ENCODE measurements at regions not wholly inside any gene's neighbourhood (a gene's known extent, or its start where the extent isn't known, plus 50 kb on each side); places are given as distances from the start of the nearest gene placed in this dataset.

GRCh38 chr16:9434659-9435058 lies 343.2 kb downstream of the HAPSTR1 start:
- Mint-ChIP-seq H3K4me3 (no peak overlapping the region), H3K36me3 (no peaks in the 10 kb centered on the region), H3K4me1 (no peaks in the 10 kb centered on the region), H3K27me3 (no peaks in the 10 kb centered on the region), H3K9me3 (peaks cover 0 to 8% (median 2%) of the 10 kb centered on the region in 7 donors), H3K27ac (no peak overlapping the region)
- Histone ChIP-seq H3K36me3 (ENCODE audit: control insufficient read depth, insufficient read depth, low read length) (no peaks in the 10 kb centered on the region), H3K27me3 (ENCODE audit: control insufficient read depth, insufficient read depth, low read length) (no peaks in the 10 kb centered on the region), H3K4me3 (ENCODE audit: low read depth, low read length) (no peak overlapping the region), H3K4me1 (ENCODE audit: control insufficient read depth, insufficient read depth, low read length, poor library complexity, severe bottlenecking) (no peaks in the 10 kb centered on the region), H3K27ac (ENCODE audit: insufficient read depth, low read length, poor library complexity, severe bottlenecking) (no peak overlapping the region), H3K9me3 (ENCODE audit: control insufficient read depth in 2 of 2, low read length in 2 of 2) (no peaks in the 10 kb centered on the region)
- ATAC-seq (ENCODE audit: low read depth in 2 of 2) = no peak
- DNase-seq = no peak

GRCh38 chr16:9436175-9436574 lies 344.7 kb downstream of the HAPSTR1 start:
- H3K36me3 ChIP-seq (ENCODE audit: control insufficient read depth, insufficient read depth, low read length) = no peaks in the 10 kb centered on the region
- DNase-seq (no peak), ATAC-seq (ENCODE audit: low read depth in 2 of 2) (no peak)
- H3K27ac ChIP-seq (ENCODE audit: insufficient read depth, low read length, poor library complexity, severe bottlenecking) = no peak overlapping the region
- H3K27me3 ChIP-seq (ENCODE audit: control insufficient read depth, insufficient read depth, low read length) = no peaks in the 10 kb centered on the region
- Mint-ChIP-seq H3K4me1 (no peaks in the 10 kb centered on the region), H3K36me3 (no peaks in the 10 kb centered on the region), H3K27ac (no peak overlapping the region), H3K4me3 (no peak overlapping the region), H3K27me3 (no peaks in the 10 kb centered on the region), H3K9me3 (peaks cover 0 to 8% (median 2%) of the 10 kb centered on the region in 7 donors)
- H3K9me3 ChIP-seq (ENCODE audit: control insufficient read depth in 2 of 2, low read length in 2 of 2) = no peaks in the 10 kb centered on the region
- H3K4me1 ChIP-seq (ENCODE audit: control insufficient read depth, insufficient read depth, low read length, poor library complexity, severe bottlenecking) = no peaks in the 10 kb centered on the region
- H3K4me3 ChIP-seq (ENCODE audit: low read depth, low read length) = no peak overlapping the region

- no peak overlapping the region for H3K4me3 Mint-ChIP-seq
- H3K9me3 ChIP-seq (ENCODE audit: control insufficient read depth in 2 of 2, low read length in 2 of 2) = no peaks in the 10 kb centered on the region
- no peak overlapping the region for H3K27ac Mint-ChIP-seq
- H3K27ac ChIP-seq (ENCODE audit: insufficient read depth, low read length, poor library complexity, severe bottlenecking) = no peak overlapping the region
- peaks cover 0 to 8% (median 2%) of the 10 kb centered on the region in 7 donors for H3K9me3 Mint-ChIP-seq
- H3K4me3 ChIP-seq (ENCODE audit: low read depth, low read length) = no peak overlapping the region
- no peak for ATAC-seq (ENCODE audit: low read depth in 2 of 2)
- no peaks in the 10 kb centered on the region for H3K27me3 ChIP-seq (ENCODE audit: control insufficient read depth, insufficient read depth, low read length)
- no peaks in the 10 kb centered on the region for H3K36me3 ChIP-seq (ENCODE audit: control insufficient read depth, insufficient read depth, low read length)
- H3K27me3 Mint-ChIP-seq = no peaks in the 10 kb centered on the region
- H3K4me1 Mint-ChIP-seq = no peaks in the 10 kb centered on the region
- DNase-seq = no peak
- no peaks in the 10 kb centered on the region for H3K36me3 Mint-ChIP-seq
- H3K4me1 ChIP-seq (ENCODE audit: control insufficient read depth, insufficient read depth, low read length, poor library complexity, severe bottlenecking) = no peaks in the 10 kb centered on the region
Measured at GRCh38 chr16:9437115-9437514, 345.7 kb downstream of the HAPSTR1 start.

- Mint-ChIP-seq H3K4me1 (no peaks in the 10 kb centered on the region), H3K9me3 (peaks cover 0 to 8% (median 2%) of the 10 kb centered on the region in 7 donors), H3K4me3 (no peak overlapping the region), H3K27ac (no peak overlapping the region), H3K27me3 (no peaks in the 10 kb centered on the region), H3K36me3 (no peaks in the 10 kb centered on the region)
- ATAC-seq (ENCODE audit: low read depth in 2 of 2) (no peak), DNase-seq (no peak)
- Histone ChIP-seq H3K4me3 (ENCODE audit: low read depth, low read length) (no peak overlapping the region), H3K9me3 (ENCODE audit: control insufficient read depth in 2 of 2, low read length in 2 of 2) (no peaks in the 10 kb centered on the region), H3K36me3 (ENCODE audit: control insufficient read depth, insufficient read depth, low read length) (no peaks in the 10 kb centered on the region), H3K27ac (ENCODE audit: insufficient read depth, low read length, poor library complexity, severe bottlenecking) (no peak overlapping the region), H3K4me1 (ENCODE audit: control insufficient read depth, insufficient read depth, low read length, poor library complexity, severe bottlenecking) (no peaks in the 10 kb centered on the region), H3K27me3 (ENCODE audit: control insufficient read depth, insufficient read depth, low read length) (no peaks in the 10 kb centered on the region)
Measured at GRCh38 chr16:9438991-9439390, 347.5 kb downstream of the HAPSTR1 start.

GRCh38 chr16:9441012-9441411 lies 349.6 kb downstream of the HAPSTR1 start:
- peaks cover 0 to 5% (median under 1%) of the 10 kb centered on the region in 7 donors for H3K9me3 Mint-ChIP-seq
- Histone ChIP-seq H3K4me1 (ENCODE audit: control insufficient read depth, insufficient read depth, low read length, poor library complexity, severe bottlenecking) (no peaks in the 10 kb centered on the region), H3K27ac (ENCODE audit: insufficient read depth, low read length, poor library complexity, severe bottlenecking) (no peak overlapping the region), H3K9me3 (ENCODE audit: control insufficient read depth in 2 of 2, low read length in 2 of 2) (no peaks in the 10 kb centered on the region), H3K4me3 (ENCODE audit: low read depth, low read length) (no peak overlapping the region), H3K36me3 (ENCODE audit: control insufficient read depth, insufficient read depth, low read length) (no peaks in the 10 kb centered on the region), H3K27me3 (ENCODE audit: control insufficient read depth, insufficient read depth, low read length) (no peaks in the 10 kb centered on the region)
- H3K4me1 Mint-ChIP-seq = no peaks in the 10 kb centered on the region
- ATAC-seq (ENCODE audit: low read depth in 2 of 2) (no peak), DNase-seq (no peak)
- no peaks in the 10 kb centered on the region for H3K36me3 Mint-ChIP-seq
- H3K27ac Mint-ChIP-seq = no peak overlapping the region
- H3K4me3 Mint-ChIP-seq = no peak overlapping the region
- no peaks in the 10 kb centered on the region for H3K27me3 Mint-ChIP-seq

GRCh38 chr16:9443864-9444263 lies 352.4 kb downstream of the HAPSTR1 start:
- ATAC-seq (ENCODE audit: low read depth in 2 of 2) (no peak), DNase-seq (no peak)
- Histone ChIP-seq H3K27ac (ENCODE audit: insufficient read depth, low read length, poor library complexity, severe bottlenecking) (no peak overlapping the region), H3K4me3 (ENCODE audit: low read depth, low read length) (no peak overlapping the region), H3K36me3 (ENCODE audit: control insufficient read depth, insufficient read depth, low read length) (no peaks in the 10 kb centered on the region), H3K27me3 (ENCODE audit: control insufficient read depth, insufficient read depth, low read length) (no peaks in the 10 kb centered on the region), H3K9me3 (ENCODE audit: control insufficient read depth in 2 of 2, low read length in 2 of 2) (peaks cover 0 to 2% of the 10 kb centered on the region in 2 experiments), H3K4me1 (ENCODE audit: control insufficient read depth, insufficient read depth, low read length, poor library complexity, severe bottlenecking) (no peaks in the 10 kb centered on the region)
- Mint-ChIP-seq H3K27ac (no peak overlapping the region), H3K27me3 (no peaks in the 10 kb centered on the region), H3K9me3 (peaks cover 0 to 8% (median 0%) of the 10 kb centered on the region in 7 donors), H3K4me1 (no peaks in the 10 kb centered on the region), H3K4me3 (no peak overlapping the region), H3K36me3 (no peaks in the 10 kb centered on the region)

GRCh38 chr16:9446471-9447194 lies 355.2 kb downstream of the HAPSTR1 start:
- H3K36me3 Mint-ChIP-seq = no peaks in the 10 kb centered on the region
- no peak overlapping the region for H3K4me3 Mint-ChIP-seq
- H3K27me3 Mint-ChIP-seq = no peaks in the 10 kb centered on the region
- H3K4me1 Mint-ChIP-seq = no peaks in the 10 kb centered on the region
- H3K27ac ChIP-seq (ENCODE audit: insufficient read depth, low read length, poor library complexity, severe bottlenecking) = no peak overlapping the region
- no peaks in the 10 kb centered on the region for H3K27me3 ChIP-seq (ENCODE audit: control insufficient read depth, insufficient read depth, low read length)
- no peak overlapping the region for H3K4me3 ChIP-seq (ENCODE audit: low read depth, low read length)
- peaks cover 0 to 2% of the 10 kb centered on the region in 2 experiments for H3K9me3 ChIP-seq (ENCODE audit: control insufficient read depth in 2 of 2, low read length in 2 of 2)
- no peaks in the 10 kb centered on the region for H3K36me3 ChIP-seq (ENCODE audit: control insufficient read depth, insufficient read depth, low read length)
- no peaks in the 10 kb centered on the region for H3K4me1 ChIP-seq (ENCODE audit: control insufficient read depth, insufficient read depth, low read length, poor library complexity, severe bottlenecking)
- no peak overlapping the region for H3K27ac Mint-ChIP-seq
- ATAC-seq (ENCODE audit: low read depth in 2 of 2) = no peak
- no peak for DNase-seq
- peaks cover 0 to 22% (median 5%) of the 10 kb centered on the region in 7 donors for H3K9me3 Mint-ChIP-seq

- Histone ChIP-seq H3K4me3 (ENCODE audit: low read depth, low read length) (no peak overlapping the region), H3K36me3 (ENCODE audit: control insufficient read depth, insufficient read depth, low read length) (no peaks in the 10 kb centered on the region), H3K9me3 (ENCODE audit: control insufficient read depth in 2 of 2, low read length in 2 of 2) (peaks cover 0 to 2% of the 10 kb centered on the region in 2 experiments), H3K27ac (ENCODE audit: insufficient read depth, low read length, poor library complexity, severe bottlenecking) (no peak overlapping the region), H3K4me1 (ENCODE audit: control insufficient read depth, insufficient read depth, low read length, poor library complexity, severe bottlenecking) (no peaks in the 10 kb centered on the region), H3K27me3 (ENCODE audit: control insufficient read depth, insufficient read depth, low read length) (no peaks in the 10 kb centered on the region)
- ATAC-seq (ENCODE audit: low read depth in 2 of 2) = no peak
- DNase-seq = no peak
- Mint-ChIP-seq H3K27me3 (no peaks in the 10 kb centered on the region), H3K36me3 (no peaks in the 10 kb centered on the region), H3K4me3 (no peak overlapping the region), H3K4me1 (no peaks in the 10 kb centered on the region), H3K9me3 (peaks cover 0 to 22% (median 5%) of the 10 kb centered on the region in 7 donors), H3K27ac (no peak overlapping the region)
Measured at GRCh38 chr16:9447195-9447551, 355.7 kb downstream of the HAPSTR1 start.
